ENCODE measurements at regions not wholly inside any gene's neighbourhood (a gene's known extent, or its start where the extent isn't known, plus 50 kb on each side); places are given as distances from the start of the nearest gene placed in this dataset.

DNA sequence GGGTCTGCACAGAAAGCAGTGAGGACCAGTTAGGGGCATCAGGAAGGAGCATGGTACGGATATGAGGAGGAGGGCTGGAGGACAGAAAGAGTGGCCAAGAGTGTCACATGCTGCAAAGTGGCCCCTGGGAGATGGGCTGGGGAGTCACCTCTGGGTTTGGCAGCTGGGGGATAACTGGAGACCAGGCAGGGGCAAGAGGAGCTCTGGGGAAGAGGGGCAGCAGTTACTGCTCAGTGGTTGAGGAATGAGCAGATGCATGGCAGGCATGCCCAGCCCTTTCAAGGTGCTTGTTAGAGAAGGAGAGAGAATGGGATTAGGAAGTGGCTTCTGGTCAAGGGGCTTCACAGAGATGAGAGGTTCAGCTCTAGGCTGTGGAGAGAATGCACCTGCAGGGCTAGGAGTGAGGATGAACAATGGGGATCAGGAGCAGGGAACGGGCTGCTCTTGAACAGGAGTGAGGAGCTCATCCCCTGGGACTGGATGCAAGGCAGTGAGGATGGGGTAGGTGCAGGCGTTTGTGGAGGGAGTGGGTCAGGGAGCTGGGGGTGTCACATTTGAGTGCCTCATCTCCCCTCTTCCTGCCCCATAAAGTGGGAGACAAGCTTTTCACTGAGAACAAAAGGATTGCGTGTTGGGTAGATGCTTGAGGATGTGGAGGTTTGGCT, 127.5 kb downstream of the PAPOLA start:
- no peaks in the 10 kb centered on the region for H3K27me3 ChIP-seq (replicated peaks)
- no peak overlapping the region for H3K27ac ChIP-seq
- in situ Hi-C loops (cut with HindIII; ENCODE audit: low pct_ligation_motif_present, low sequenced_read_pairs), result no loop called here
- DNase-seq, result no peak
- TF ChIP-seq, protein P1, sequence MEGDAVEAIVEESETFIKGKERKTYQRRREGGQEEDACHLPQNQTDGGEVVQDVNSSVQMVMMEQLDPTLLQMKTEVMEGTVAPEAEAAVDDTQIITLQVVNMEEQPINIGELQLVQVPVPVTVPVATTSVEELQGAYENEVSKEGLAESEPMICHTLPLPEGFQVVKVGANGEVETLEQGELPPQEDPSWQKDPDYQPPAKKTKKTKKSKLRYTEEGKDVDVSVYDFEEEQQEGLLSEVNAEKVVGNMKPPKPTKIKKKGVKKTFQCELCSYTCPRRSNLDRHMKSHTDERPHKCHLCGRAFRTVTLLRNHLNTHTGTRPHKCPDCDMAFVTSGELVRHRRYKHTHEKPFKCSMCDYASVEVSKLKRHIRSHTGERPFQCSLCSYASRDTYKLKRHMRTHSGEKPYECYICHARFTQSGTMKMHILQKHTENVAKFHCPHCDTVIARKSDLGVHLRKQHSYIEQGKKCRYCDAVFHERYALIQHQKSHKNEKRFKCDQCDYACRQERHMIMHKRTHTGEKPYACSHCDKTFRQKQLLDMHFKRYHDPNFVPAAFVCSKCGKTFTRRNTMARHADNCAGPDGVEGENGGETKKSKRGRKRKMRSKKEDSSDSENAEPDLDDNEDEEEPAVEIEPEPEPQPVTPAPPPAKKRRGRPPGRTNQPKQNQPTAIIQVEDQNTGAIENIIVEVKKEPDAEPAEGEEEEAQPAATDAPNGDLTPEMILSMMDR (IDR thresholded peaks at IDR 0.05; ENCODE audit: low read depth, low read length, missing control alignments), result no peak
- no peak overlapping the region for H3K4me3 ChIP-seq (ENCODE audit: low read depth, low read length)
- no peaks in the 10 kb centered on the region for H3K36me3 ChIP-seq (replicated peaks)

DNA sequence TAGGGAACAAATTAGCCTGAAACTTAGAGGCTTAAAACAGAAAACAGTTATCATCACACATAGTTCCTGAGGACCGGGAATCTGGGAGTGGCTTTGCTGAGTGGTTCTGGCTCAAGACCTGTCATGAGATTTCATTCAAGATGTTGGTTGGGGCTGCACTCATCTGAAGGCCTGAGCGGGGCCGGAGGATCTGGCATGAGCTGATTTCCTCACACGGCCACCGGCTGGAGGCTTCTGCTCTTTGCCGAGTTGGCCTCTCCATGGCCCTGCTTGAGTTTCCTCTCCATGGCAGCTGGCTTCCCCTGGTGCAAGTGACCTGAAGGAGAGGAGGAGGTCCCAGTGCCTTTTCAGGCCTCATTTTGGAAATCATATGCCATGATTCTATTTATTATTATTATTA, 128.1 kb downstream of the PAPOLA start:
- in situ Hi-C loops (cut with HindIII; ENCODE audit: low pct_ligation_motif_present, low sequenced_read_pairs), result no loop called here
- H3K36me3 ChIP-seq (replicated peaks), result no peaks in the 10 kb centered on the region
- H3K27me3 ChIP-seq (replicated peaks), result no peaks in the 10 kb centered on the region
- no peak overlapping the region for H3K27ac ChIP-seq
- H3K4me3 ChIP-seq (ENCODE audit: low read depth, low read length), result no peak overlapping the region
- TF ChIP-seq, protein P1 (IDR thresholded peaks at IDR 0.05; ENCODE audit: low read depth, low read length, missing control alignments), result no peak
- no peak for DNase-seq

DNA sequence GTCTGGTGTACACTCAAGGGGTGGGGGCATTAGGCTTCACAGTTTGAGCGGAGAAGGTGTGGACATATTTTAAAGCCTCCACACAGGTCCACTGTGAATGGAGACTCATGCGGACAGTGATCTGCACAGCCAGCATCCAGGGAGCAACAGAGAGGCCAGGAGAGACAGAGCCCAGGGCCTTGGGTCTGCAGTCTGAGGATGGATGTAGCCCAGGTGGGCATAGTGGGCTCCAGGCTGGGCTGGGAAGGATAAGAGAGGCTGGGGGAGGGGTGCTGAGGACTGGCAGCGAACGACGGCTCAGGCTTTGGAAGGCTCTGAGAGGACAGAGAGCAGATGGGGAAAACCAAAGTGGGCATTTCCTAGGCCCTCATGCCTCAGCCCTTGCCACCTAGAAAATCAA, 128.8 kb downstream of the PAPOLA start:
- no peak overlapping the region for H3K4me3 ChIP-seq (ENCODE audit: low read depth, low read length)
- H3K27ac ChIP-seq, result no peak overlapping the region
- no peaks in the 10 kb centered on the region for H3K36me3 ChIP-seq (replicated peaks)
- no peak for DNase-seq
- TF ChIP-seq, protein P1 (IDR thresholded peaks at IDR 0.05; ENCODE audit: low read depth, low read length, missing control alignments), result no peak
- H3K27me3 ChIP-seq (replicated peaks), result no peaks in the 10 kb centered on the region
- in situ Hi-C loops (cut with HindIII; ENCODE audit: low pct_ligation_motif_present, low sequenced_read_pairs), result no loop called here

DNA sequence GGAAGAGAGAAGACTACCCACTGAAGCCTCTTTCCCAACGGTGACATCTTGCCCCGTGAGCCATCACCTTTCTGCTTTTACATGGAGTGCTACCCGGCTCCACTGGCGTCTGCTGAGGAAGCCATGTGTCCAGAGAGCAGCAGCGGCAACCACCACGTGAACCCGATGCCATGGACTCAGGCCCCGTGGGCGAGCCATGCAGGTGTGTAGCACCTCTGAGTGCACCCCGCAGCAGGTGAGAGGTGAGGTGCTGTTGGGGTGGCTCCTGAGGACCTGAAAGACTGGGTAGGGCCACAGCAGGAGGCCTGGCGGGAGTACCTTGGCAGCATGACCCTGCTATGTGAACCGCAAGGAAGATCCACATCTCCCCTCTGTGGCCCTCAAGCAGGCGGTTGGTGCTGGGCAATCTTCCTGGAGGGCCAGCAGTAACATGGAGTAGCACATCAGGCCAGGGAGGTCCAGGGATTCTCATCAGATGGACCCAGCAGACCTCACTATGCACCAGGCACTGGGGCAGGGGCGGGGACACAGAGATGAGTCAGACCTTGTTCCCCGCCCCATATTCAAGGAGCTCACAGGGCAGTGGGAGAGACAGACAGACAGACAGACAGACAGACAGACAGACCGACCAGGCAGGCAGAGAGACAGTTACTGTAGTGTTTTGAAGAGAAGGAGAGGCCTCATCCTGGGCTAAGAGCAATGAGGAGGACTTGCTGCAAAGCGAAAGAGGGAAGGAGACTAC, 129.6 kb downstream of the PAPOLA start:
- in situ Hi-C loops (cut with HindIII; ENCODE audit: low pct_ligation_motif_present, low sequenced_read_pairs), result no loop called here
- Histone ChIP-seq H3K27me3 (replicated peaks) (no peaks in the 10 kb centered on the region), H3K4me3 (ENCODE audit: low read depth, low read length) (no peak overlapping the region), H3K27ac (no peak overlapping the region), H3K36me3 (replicated peaks) (no peaks in the 10 kb centered on the region)
- DNase-seq, result no peak
- TF ChIP-seq, protein P1 (IDR thresholded peaks at IDR 0.05; ENCODE audit: low read depth, low read length, missing control alignments), result no peak

DNA sequence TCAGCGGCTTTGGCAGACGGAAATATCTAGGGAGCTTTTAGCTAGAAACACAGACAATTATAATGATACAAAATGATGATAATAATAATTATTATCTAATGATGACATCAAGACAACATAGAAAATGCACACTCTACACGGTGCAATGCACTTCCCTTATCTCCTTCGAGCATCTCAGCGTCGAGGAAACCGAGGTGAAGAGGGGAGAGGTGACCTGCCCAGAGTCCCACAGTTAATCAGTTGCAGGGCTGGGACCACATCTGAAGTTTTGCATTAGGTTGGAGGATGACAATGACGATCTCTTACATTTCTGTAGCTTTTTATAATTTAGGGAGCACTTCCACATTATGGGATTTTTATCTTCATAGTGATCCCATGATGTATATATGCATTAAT, 130.2 kb downstream of the PAPOLA start:
- no peak overlapping the region for H3K4me3 ChIP-seq (ENCODE audit: low read depth, low read length)
- TF ChIP-seq, protein P1 (IDR thresholded peaks at IDR 0.05; ENCODE audit: low read depth, low read length, missing control alignments), result no peak
- no peak overlapping the region for H3K27ac ChIP-seq
- H3K36me3 ChIP-seq (replicated peaks), result no peaks in the 10 kb centered on the region
- no peaks in the 10 kb centered on the region for H3K27me3 ChIP-seq (replicated peaks)
- no peak for DNase-seq
- in situ Hi-C loops (cut with HindIII; ENCODE audit: low pct_ligation_motif_present, low sequenced_read_pairs), result no loop called here

Measured in brain microvascular endothelial cell (primary cell).